Tibial nerve (tissue), 4 donors: ENCODE measurements at regions not wholly inside any gene's neighbourhood (a gene's known extent, or its start where the extent isn't known, plus 50 kb on each side); places are given as distances from the start of the nearest gene placed in this dataset.

Source experiments
- DNase-seq, 2 donors: peaks; one replicate each; pipeline ENCODE4 v3.0.0-alpha.2; 2019; ENCODE audit warnings: low spot score in 2 of 2
- H3K27ac ChIP-seq, 4 donors: fragments of 200-600 bp; sonication (generic) in 3 of 4; one replicate each; pipeline ENCODE4 v1.5.1; 2017 to 2019; ENCODE audit warnings: mild to moderate bottlenecking in 1 of 4
- H3K27me3 ChIP-seq, 2 donors: fragments of 200-600 bp; sonication (generic) in 1 of 2; one replicate each; pipeline versions ENCODE4 v1.5.1 to v1.6.0; 2017 to 2019
- H3K36me3 ChIP-seq, 3 donors: fragments of 200-600 bp; sonication (generic); one replicate each; pipeline ENCODE4 v1.5.1; 2018 to 2019
- H3K4me1 ChIP-seq, 4 donors: fragments of 200-600 bp; sonication (generic) in 3 of 4; one replicate each; pipeline ENCODE4 v1.5.1; 2017 to 2019
- H3K4me3 ChIP-seq, 4 donors: fragments of 200-600 bp; sonication (generic) in 3 of 4; one replicate each; pipeline ENCODE4 v1.5.1; 2017 to 2019; ENCODE audit warnings: mild to moderate bottlenecking in 1 of 4, moderate library complexity in 1 of 4
- H3K9me3 ChIP-seq, 4 donors: fragments of 200-600 bp; sonication (generic) in 3 of 4; one replicate each; pipeline ENCODE4 v1.5.1; 2017 to 2019
- EP300 ChIP-seq, 2 donors: sonication (generic); formaldehyde crosslinking; IDR thresholded peaks; one replicate each; pipeline ENCODE4 v1.6.1; 2017; ENCODE audit warnings: antibody characterized with exemption in 2 of 2, mild to moderate bottlenecking in 1 of 2
- POLR2A ChIP-seq, 2 donors: fragments of 450-650 bp; IDR thresholded peaks; one replicate each; pipeline ENCODE4 v1.6.1; 2017; ENCODE audit warnings: antibody characterized with exemption in 2 of 2, mild to moderate bottlenecking in 2 of 2, moderate library complexity in 2 of 2
- WGBS, 2 donors: methylation state at CpG; one replicate each; pipeline ENCODE4 v1.1.5; 2018; 5-methylcytosine and 5-hydroxymethylcytosine counted together
- TF ChIP-seq, protein P1 (sequence below), 5 experiments: fragments of 200-600 bp in 3 of 5; fragments of 450-650 bp in 2 of 5; sonication (generic) in 3 of 5; IDR thresholded peaks; one replicate each; pipeline ENCODE4 v1.5.1; 2016 to 2019; ENCODE audit warnings: antibody characterized with exemption in 5 of 5, mild to moderate bottlenecking in 3 of 5, moderate library complexity in 2 of 5

DNA sequence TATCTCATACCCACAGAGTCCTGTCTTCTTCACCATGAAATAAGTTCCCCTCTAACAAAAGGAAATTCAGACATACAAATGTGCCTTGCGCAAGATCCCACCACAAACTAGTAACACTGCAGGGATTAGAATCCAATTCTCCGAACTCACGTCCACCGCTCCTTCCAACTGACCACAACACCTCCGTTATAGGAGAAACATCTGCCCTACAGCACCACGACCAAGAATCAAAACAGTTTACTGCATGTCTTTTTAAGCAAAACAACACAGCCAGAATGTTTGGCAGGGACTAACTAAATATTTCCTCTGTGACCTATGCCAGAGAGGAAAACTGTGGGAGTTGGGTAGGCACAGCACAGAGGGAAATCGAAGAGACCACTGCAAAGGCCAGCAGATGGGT, 72.7 kb upstream of the AKIP1 start:
- Histone ChIP-seq H3K27me3 (no peaks in the 10 kb centered on the region), H3K4me1 (peaks cover 0 to 43% (median 21%) of the 10 kb centered on the region in 4 donors), H3K9me3 (no peaks in the 10 kb centered on the region), H3K27ac (peak overlapping the region in 3 of 4 donors; percentile 48 to 83 (median 69)), H3K4me3 (no peak overlapping the region), H3K36me3 (no peaks in the 10 kb centered on the region)
- peak in 1 of 2 donors; percentile 24 for DNase-seq
- TF ChIP-seq POLR2A (IDR thresholded peaks at IDR 0.05) (no peak), EP300 (IDR thresholded peaks at IDR 0.05) (no peak)
- TF ChIP-seq, protein P1, sequence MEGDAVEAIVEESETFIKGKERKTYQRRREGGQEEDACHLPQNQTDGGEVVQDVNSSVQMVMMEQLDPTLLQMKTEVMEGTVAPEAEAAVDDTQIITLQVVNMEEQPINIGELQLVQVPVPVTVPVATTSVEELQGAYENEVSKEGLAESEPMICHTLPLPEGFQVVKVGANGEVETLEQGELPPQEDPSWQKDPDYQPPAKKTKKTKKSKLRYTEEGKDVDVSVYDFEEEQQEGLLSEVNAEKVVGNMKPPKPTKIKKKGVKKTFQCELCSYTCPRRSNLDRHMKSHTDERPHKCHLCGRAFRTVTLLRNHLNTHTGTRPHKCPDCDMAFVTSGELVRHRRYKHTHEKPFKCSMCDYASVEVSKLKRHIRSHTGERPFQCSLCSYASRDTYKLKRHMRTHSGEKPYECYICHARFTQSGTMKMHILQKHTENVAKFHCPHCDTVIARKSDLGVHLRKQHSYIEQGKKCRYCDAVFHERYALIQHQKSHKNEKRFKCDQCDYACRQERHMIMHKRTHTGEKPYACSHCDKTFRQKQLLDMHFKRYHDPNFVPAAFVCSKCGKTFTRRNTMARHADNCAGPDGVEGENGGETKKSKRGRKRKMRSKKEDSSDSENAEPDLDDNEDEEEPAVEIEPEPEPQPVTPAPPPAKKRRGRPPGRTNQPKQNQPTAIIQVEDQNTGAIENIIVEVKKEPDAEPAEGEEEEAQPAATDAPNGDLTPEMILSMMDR (IDR thresholded peaks at IDR 0.05), result no peak
- WGBS, 2 donors, result 43 to 47% methylated on average over 7 of the region's 7 CpGs

DNA sequence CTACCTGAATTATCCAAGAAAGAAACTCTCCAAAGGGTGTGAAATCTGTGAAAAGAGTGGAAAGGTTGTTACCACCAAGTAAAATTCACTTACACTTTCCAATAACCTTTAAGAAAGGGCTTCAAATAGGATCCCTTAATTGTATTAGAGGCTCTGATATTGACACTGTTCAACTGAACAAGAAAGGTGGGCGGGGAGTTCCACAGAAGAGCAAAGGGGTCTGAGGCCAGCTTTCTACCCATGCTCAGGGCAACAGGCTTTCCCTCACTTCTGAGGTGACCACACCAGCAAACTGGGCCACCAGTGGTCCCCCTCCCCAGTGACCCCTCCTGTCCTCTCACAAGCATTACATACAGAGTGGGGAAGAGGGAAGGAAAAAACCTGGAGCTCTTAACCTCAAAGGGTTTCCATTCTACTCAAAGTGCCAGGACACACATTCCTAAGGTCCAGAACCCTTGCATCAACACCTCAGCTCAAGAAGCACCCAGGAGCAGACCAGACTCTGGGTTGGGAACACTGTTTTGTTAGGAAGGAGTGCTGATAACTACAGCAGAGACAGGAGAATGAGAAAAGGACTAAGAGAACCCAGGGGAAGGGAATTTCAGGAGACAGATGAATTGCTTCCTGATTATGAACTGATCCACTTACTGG, 71.6 kb upstream of the AKIP1 start:
- Histone ChIP-seq H3K4me3 (no peak overlapping the region), H3K9me3 (no peaks in the 10 kb centered on the region), H3K27me3 (no peaks in the 10 kb centered on the region), H3K27ac (peak overlapping the region in 3 of 4 donors; percentile 12 to 69 (median 64)), H3K4me1 (peaks cover 0 to 33% (median 21%) of the 10 kb centered on the region in 4 donors), H3K36me3 (no peaks in the 10 kb centered on the region)
- no peak for DNase-seq
- WGBS, 2 donors, result 0 to 41% methylated on average over 1 of the region's 1 CpG
- TF ChIP-seq, protein P1 (IDR thresholded peaks at IDR 0.05), result no peak
- TF ChIP-seq POLR2A (IDR thresholded peaks at IDR 0.05) (no peak), EP300 (IDR thresholded peaks at IDR 0.05) (no peak)

DNA sequence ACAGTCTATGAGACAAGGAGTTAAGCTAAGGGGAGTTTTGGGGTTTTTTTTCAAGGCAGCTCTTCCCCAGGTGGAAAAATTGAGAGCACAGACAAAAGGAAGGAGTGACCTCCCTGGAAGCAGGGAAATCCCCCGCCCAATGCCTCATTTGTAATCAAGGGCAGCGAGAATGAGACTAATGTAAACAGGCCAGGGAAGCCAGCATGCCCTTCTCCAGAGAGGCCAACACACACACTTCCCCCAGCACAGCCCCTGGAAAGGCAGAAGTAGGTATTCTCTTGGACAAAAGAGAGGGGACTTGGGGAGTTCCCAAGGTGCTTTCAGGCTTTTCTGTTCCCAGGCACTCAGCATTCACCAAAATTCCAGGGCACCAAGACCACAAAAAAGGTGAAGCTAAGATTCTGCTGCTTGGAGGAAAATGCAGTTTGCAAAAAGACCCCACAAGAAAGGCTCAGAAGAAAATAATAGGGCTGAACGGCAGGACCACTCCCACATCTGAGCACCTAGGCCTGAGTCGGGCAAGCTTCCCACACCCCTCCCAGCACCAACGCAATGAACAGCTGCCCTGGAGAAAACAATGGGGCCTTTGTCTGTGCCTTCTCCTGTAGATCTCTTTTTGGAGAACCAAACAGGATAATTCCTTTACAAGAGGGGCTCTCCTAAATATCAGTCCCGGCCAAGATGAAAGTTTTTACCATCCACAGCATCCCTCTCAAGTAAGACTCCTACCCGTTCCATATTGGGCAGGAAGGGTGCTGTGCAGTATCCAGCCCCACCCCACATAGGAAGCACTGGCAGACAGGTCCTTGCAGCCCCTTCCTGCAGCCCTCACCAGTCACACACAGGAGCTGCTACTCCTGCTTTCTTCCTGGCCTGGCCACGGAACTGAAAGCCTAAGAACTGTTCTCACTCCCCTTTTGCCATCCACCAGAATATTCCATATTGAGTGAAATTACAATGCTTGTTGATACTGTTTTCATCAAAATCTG, 70.7 kb upstream of the AKIP1 start:
- peak overlapping the region in 3 of 4 donors; percentile 12 to 69 (median 64) for H3K27ac ChIP-seq
- 28 to 41% methylated on average over 8 of the region's 8 CpGs for WGBS, 2 donors
- no peaks in the 10 kb centered on the region for H3K9me3 ChIP-seq
- H3K36me3 ChIP-seq, result no peaks in the 10 kb centered on the region
- TF ChIP-seq EP300 (IDR thresholded peaks at IDR 0.05) (no peak), POLR2A (IDR thresholded peaks at IDR 0.05) (no peak)
- TF ChIP-seq, protein P1 (IDR thresholded peaks at IDR 0.05), result no peak
- no peak overlapping the region for H3K4me3 ChIP-seq
- DNase-seq, result no peak
- H3K27me3 ChIP-seq, result no peaks in the 10 kb centered on the region
- H3K4me1 ChIP-seq, result peaks cover 0 to 33% (median 21%) of the 10 kb centered on the region in 4 donors

DNA sequence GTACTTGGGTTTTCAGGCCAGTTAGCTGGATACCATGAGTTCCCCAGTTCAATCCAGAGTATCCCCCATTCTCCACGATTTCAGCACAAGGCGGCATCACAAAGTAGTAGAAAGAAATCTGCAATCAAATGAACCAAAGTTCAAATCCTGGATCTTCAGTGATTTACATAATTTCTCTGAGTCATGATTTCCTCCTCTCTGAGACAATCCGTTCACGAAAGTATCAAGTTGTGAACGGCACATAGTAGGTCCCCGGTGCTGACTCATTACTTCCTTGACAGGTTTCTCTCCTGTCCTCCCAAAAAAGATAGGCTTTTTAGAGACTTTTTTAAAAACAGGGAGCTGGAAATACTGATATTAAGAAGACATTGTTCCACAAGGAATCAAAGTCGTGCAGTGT, 69.1 kb upstream of the AKIP1 start:
- WGBS, 2 donors, result 76 to 84% methylated on average over 7 of the region's 7 CpGs
- peaks cover 0 to 33% (median 21%) of the 10 kb centered on the region in 4 donors for H3K4me1 ChIP-seq
- no peaks in the 10 kb centered on the region for H3K9me3 ChIP-seq
- no peaks in the 10 kb centered on the region for H3K36me3 ChIP-seq
- DNase-seq, result no peak
- no peak overlapping the region for H3K4me3 ChIP-seq
- H3K27ac ChIP-seq, result no peak overlapping the region
- H3K27me3 ChIP-seq, result no peaks in the 10 kb centered on the region
- TF ChIP-seq EP300 (IDR thresholded peaks at IDR 0.05) (no peak), POLR2A (IDR thresholded peaks at IDR 0.05) (no peak)
- TF ChIP-seq, protein P1 (IDR thresholded peaks at IDR 0.05), result no peak

DNA sequence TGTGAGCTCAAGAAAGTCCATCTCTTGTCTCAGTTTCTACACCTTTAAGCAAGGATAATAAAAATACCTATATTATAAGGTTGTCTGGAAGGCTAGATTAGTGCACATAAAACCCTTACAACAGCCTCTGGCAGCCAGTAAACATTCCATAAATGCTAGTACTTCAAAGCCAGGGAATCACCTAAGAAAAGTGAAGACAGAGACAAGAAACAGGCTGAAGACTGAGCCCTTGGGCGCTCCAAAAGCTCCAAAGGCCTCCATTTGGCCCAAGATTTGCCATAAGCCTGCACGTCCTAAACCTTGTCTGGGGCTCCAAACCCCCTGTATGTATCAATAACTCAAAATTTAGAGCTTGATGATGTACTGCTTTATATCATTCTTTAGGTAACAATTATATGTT, 52.2 kb upstream of the AKIP1 start:
- Histone ChIP-seq H3K27ac (no peak overlapping the region), H3K9me3 (no peaks in the 10 kb centered on the region), H3K4me3 (no peak overlapping the region), H3K27me3 (no peaks in the 10 kb centered on the region), H3K36me3 (no peaks in the 10 kb centered on the region), H3K4me1 (peaks cover 0 to 21% (median 0%) of the 10 kb centered on the region in 4 donors)
- no peak for DNase-seq
- WGBS, 2 donors, result 95% methylated on average over 2 of the region's 2 CpGs
- TF ChIP-seq POLR2A (IDR thresholded peaks at IDR 0.05) (no peak), EP300 (IDR thresholded peaks at IDR 0.05) (no peak)
- TF ChIP-seq, protein P1 (IDR thresholded peaks at IDR 0.05), result no peak
